Skin epidermis (tissue), 12 donors: ENCODE measurements at regions not wholly inside any gene's neighbourhood (a gene's known extent, or its start where the extent isn't known, plus 50 kb on each side); places are given as distances from the start of the nearest gene placed in this dataset.

Experiments used
- H3K27ac ChIP-seq, 21 experiments: fragments of 200-600 bp; sonication (generic) in 11 of 21; one replicate each; pipeline ENCODE4 v1.5.0; 2020; ENCODE audit warnings: mild to moderate bottlenecking in 3 of 21, inconsistent platforms in 2 of 21, moderate library complexity in 2 of 21
- H3K4me3 ChIP-seq, 7 experiments: fragments of 200-600 bp; sonication (generic) in 2 of 7; one replicate each; pipeline ENCODE4 v1.5.0; 2020; ENCODE audit warnings: inconsistent platforms in 2 of 7, mild to moderate bottlenecking in 2 of 7, moderate library complexity in 1 of 7

DNA sequence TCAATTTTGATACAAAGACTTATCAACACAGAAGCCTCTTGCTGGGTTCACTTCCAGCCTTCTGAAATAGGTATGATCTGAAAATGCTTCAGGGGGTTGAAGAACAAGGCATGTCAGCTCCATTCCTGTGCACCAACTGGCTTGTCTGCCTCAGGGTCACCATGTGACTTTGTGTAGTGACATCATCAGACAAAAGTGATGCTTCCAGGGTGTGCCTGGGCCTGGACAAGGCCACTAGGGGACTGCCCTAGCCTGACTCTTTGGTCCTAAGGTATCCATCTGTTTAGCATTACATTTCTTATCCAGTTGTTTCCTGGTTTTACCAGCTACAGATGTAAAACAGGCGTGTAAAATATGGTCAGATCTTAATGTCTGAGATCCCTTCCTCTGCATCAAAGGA, 155.6 kb downstream of the CAND1 start:
- no peak overlapping the region for H3K4me3 ChIP-seq

DNA sequence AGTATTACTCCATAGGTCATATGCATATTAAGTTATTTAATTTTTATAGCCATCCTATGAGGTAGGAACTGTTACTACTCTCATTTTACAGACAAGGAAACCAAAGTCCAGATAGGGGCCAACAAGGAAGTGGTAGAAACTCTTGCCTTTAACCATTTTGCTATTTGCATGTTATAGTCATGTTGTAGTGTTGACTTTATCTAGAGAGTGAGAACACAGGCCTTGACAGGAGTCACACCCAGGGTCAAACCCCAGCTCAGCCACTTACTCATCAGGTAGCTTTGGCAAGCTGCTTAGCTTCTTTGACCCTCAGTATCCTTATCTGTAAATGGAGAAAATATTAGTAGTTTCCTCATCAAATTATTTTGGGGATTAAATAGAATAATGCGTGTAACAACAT, 156.2 kb downstream of the CAND1 start:
- no peak overlapping the region for H3K4me3 ChIP-seq
- H3K27ac ChIP-seq: no peak overlapping the region

More for the DNA sequence above, 155.6 kb downstream of the CAND1 start:
- no peak overlapping the region for H3K27ac ChIP-seq

DNA sequence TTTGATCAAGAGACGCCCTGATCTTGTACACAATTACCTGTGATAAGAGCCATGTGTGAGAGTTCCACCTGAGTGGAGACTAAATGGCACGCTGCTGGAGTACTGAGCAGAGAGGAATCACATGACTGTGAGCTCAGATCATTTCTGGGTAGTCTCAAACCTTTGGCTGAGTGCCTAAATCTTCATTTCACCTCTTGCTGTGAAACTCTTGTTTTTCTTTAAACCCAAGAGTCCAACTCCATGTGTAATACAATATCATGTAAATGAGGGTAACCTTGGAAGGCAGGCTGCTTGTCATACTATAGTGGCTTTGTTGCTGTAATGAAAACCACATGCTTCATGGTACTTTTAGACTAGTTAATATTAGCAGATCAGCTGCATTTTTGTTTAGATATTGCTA, 156.9 kb downstream of the CAND1 start:
- peak overlapping the region in 2 of 21 experiments; percentile 9 to 18 for H3K27ac ChIP-seq
- no peak overlapping the region for H3K4me3 ChIP-seq

DNA sequence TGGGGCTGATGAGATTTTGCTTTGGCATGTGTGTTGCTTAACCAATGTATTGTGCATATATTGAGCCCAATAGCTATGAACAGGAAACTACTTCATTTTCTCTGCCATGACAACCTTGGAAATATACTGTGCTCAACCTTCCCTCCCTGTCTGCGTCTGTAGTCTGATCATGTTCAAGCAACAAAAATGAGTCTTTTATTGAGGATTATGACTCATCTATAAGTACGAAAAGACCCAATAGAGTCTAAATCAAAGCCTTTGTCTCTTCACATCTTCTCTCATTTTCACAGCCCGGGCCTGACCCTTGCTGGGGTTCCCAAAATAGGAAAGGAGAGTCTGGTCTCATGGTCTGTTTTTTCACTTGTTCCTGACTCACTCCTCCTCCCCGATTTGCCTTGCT, 158.2 kb downstream of the CAND1 start:
- Histone ChIP-seq H3K4me3 (no peak overlapping the region), H3K27ac (peak overlapping the region in 1 of 21 experiments; percentile 16)

DNA sequence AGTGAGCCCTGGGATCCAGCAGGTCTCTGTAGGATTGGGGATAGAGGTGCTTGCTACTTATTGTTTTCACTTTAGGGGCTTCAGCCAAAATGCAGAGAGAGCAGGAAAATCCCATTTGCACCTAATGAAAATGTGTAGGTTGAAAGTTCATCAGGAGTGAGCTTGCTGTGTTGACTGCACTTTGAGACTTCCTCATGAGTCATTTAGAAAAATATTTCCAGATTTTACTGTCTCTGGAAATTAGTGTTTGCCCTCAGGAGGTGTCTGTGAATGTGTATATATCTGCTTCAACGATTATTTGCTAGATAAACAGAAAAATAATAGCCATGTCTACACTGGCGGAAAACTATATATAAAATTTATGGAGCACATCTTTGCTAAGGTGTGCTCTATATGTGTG, 159.3 kb downstream of the CAND1 start:
- H3K4me3 ChIP-seq: no peak overlapping the region
- peak overlapping the region in 1 of 21 experiments; percentile 6 for H3K27ac ChIP-seq

DNA sequence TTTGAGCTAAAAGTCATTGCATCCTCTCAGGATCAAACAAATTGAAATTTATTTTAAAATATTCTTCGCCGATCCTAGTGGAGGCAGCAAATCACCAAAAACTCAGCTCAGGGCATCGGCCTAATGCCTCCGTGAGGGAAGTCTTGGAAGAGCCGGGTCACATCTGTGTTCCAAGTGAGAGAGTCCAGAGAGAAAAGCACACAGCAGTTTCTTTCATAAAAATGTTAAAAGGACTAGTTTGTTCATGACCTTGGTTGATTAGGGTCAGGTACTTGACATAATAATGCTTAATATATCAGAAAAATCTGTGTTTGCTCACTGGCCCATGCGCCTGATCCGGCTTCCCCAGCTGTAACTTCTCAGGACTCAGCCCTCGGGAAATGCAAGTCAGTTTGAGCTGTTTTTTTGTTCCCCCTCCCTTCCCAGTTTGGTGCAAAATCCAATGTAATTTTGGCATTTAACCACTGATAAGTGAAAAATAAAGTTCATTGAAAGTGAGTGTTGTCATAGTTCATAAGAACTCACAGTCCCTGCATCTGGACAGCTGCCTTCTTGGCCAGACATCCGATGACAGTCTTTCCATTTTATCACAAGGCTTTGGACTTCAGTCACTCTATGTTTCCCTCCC, 161.7 kb downstream of the CAND1 start:
- Histone ChIP-seq H3K4me3 (no peak overlapping the region), H3K27ac (peak overlapping the region in 11 of 21 experiments; percentile 0 to 69 (median 47))

DNA sequence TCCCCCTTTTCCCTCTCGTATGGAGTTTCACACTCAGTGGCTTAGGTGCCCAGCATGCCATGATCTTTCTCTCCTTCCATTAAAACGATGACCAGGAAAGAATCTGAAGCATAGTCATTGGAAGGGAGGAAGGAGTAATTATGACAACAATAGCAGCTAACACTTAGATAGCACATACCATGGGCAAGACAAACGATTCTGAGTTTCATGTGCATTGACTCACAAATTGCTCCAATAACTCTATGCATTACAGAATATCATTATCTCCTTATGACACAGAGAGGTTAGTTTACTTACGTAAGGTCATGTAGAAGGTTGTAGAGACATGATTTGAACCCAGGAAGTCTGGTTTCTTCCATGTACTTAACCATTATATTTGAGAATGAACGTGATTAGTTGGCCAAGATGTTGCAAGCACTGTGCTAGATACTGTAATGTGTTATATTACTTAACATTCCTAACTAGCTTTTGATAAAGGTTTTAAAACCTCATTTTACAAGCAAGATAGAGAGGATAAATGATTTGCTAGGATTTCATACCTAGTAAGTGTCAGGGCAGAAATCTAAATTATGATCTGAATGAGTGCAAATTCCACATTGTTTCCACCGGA, 162.4 kb downstream of the CAND1 start:
- H3K4me3 ChIP-seq: no peak overlapping the region
- H3K27ac ChIP-seq: peak overlapping the region in 9 of 21 experiments; percentile 0 to 69 (median 22)

DNA sequence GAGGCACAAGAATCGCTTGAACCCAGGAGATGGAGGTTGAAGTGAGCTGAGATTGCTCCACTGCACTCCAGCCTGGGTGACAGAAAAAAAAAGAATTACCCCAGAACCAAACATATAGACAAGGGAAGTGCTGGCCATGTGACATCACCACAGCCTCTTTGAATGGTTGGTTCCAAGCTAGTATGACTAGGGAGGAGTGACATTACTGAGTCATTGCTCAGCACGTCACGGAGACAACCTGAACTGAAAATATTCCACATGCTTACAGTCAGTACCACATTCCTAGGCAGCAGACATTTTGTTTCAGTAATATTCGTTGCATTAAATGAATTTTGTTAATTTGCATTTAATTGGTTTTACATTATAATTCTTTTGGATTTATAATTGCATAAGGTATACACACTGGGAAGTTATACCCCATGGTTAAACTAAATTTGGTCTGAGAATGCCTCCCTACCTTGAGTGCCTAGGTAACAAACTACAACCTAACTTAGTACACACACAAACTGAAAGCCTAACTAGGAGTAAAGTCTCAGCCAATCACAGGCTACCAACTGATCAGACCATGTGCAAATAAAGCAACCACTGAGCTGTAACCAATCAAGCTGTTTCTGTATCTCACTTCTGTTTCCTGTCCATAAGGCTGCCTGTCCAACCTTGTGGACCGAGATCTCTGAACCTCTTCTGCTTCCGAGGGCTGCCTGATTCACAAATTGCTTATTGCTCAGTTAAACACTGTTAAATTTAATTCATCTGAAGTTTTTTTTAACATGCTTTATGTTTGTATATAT, 164.4 kb downstream of the CAND1 start:
- H3K27ac ChIP-seq: peak overlapping the region in 19 of 21 experiments; percentile 2 to 86 (median 62)
- H3K4me3 ChIP-seq: no peak overlapping the region

DNA sequence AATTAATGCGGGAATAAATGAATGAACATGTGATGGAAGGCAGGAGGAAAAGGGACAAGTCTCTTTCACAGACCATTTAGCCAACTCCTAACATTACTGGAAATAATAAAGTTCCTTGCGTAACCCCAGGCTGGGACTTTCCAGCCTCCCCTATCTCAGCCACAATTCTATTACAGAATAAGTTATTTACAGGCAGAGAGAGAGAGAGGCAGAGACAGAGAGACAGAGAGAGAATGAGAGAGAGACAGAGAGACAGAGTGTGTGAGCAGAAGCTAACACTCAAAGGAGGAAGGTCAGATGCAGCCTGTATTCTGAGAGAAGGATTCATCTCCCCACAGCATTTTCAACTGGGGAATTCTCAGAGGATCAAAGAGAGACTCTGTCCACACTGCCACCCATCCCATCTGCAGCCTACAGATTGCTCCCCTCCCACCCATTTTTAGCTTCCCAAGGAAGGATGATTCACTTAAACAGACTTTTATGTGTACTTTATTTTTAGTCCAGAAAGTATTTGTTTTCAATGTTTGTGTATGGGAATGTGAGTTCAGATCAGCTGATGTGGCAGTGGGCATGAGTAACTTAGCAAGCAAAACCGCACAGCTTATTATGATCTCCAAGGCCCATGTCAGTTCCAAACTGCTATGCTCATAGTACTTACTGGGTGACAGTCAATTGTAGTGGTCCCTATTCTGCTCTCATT, 165.7 kb downstream of the CAND1 start:
- Histone ChIP-seq H3K4me3 (no peak overlapping the region), H3K27ac (peak overlapping the region in 18 of 21 experiments; percentile 5 to 86 (median 52))

DNA sequence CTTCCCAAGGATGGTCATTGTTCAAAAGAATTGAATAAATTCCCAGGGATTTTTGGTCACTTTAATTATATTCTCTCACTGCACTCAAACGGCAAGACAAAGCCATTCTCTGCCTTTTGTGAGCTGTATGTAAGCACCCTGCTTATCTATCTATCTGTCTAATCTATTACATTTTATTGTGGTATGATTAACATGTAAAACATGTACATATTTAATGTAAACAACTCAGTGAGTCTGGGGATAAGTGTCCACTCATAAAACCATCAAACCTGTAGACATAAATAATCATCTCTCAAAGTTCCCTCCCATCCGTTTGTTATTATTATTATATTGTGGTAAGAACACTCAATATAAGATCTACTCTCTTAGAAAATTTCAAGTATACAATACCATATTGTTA, 167.1 kb downstream of the CAND1 start:
- Histone ChIP-seq H3K27ac (peak overlapping the region in 9 of 21 experiments; percentile 27 to 86 (median 63)), H3K4me3 (no peak overlapping the region)

DNA sequence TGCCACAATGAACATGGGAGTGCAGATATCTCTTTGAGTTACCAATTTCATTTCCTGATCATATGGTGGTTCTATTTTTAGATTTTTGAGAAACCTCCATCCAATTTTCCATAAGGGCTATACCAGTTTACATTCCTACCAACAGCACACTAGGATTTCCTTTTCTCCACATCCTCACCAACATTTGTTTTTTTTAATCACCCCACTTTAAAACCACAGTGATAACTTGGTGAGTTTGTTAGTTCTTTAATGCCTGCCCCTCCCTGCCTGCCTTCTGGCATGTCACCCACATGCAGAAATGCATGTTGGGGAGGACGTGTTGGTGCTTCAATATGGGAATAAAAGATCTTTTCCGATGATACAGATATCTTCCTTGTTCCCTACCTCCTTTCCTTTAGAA, 167.9 kb downstream of the CAND1 start:
- H3K27ac ChIP-seq: no peak overlapping the region
- H3K4me3 ChIP-seq: no peak overlapping the region

DNA sequence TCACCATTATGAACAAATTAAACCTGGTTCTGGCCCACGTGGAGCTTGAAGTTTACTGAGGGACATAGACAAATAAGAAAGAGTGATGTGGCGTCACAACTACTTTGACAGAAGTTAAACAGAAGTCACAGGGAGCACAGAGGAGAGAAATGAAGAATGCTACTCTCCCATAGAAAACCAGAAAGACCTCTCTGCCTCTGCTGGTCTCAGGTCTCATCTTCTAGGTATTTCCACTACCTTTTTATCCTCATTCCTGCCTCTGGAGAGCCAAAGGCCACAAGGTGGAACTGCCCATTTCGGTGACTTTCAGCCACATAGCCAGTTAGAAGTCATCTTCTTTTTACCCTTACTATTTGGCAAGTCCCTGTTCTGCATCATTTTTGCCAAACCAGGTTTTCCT, 170.5 kb downstream of the CAND1 start:
- H3K27ac ChIP-seq: no peak overlapping the region
- no peak overlapping the region for H3K4me3 ChIP-seq

DNA sequence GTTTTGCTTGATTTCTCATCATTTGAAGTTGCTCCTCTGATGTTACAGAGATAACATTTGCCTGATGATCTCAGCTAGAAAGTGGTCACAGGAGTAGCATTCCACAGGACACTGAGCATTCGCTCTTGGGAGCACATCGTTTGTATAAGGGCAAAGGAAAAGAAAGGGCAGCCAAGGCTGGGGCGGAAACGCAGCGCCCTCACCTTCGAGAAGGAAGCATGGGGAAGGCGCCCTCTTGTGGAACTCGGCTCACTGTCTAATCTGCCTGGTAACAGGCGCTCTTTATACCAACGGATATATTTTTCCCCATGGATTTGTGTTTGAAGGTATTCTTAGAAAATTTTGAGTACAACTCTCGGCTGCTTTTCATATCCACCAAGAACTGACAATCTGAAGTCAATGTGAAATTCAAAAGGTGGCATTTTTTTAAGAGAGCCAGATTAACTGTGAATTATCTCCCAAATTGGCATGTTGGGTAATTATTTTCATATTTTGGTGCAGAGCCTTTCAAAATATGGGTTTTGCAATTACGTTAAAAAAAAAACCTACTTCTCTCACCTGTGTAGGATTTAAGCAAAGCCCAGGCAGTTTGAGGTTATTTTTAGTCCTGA, 172.7 kb downstream of the CAND1 start:
- Histone ChIP-seq H3K4me3 (no peak overlapping the region), H3K27ac (no peak overlapping the region)

DNA sequence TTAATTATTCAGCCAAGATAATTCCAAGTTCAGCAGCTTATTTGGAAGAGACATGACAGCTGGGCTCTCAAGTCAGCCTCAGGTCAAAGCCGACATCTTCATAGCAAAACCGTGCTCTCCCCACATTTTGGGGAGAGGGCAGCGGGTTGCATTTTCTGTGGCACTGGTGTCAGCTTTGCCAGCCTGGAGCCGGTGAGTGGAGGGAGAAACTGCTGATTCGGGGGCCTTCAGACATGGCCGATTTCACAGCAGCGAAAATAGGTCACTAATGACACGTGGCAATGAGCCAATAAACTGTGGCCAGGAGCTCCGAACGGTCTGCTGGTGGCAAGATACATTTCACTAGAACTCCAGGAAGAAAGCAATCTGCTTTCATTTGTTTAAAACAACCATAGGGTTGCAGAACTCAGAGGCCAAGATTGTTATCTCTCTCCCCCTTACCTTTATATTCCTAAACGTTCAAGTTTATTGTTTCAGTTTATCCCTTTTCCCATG, 173.2 kb downstream of the CAND1 start:
- no peak overlapping the region for H3K27ac ChIP-seq
- H3K4me3 ChIP-seq: no peak overlapping the region

DNA sequence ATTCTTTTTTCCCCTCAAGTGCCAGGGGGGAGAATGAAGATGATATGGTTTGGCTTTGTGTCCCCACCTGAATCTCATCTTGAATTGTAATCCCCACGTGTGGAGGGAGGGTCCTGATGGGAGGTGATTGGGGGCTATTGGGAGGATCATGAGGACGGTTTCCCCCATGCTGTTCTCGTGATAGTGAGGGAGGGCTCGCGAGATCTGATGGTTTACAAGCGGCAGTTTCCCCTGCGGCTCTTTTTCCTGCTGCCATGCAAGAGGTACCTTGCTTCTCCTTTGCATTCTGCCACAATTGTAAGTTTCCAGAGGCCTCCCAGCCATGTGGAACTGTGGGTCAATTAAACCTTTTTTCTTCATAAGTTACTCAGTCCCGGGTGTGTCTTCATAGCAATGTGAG, 173.7 kb downstream of the CAND1 start:
- H3K4me3 ChIP-seq: no peak overlapping the region
- H3K27ac ChIP-seq: no peak overlapping the region

DNA sequence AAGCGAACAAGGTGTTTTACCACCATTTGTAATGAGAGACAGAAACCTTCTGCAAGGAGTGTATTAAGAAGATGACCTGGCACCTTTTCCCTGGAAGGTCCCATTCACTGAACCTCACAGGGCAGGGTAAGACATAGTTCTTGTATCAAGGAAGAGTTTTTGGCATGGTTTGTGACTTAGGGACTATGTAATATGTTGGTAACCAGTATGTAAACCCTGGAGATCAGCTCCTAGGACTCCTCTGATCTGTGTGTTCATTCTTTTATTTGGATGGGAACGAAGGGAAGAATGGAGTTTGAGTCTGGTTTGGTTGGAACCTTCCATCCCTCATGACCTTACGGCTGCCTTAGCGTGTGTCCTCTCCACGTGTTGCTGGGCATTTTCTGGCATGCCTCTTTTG, 175.4 kb downstream of the CAND1 start:
- H3K27ac ChIP-seq: no peak overlapping the region
- no peak overlapping the region for H3K4me3 ChIP-seq

DNA sequence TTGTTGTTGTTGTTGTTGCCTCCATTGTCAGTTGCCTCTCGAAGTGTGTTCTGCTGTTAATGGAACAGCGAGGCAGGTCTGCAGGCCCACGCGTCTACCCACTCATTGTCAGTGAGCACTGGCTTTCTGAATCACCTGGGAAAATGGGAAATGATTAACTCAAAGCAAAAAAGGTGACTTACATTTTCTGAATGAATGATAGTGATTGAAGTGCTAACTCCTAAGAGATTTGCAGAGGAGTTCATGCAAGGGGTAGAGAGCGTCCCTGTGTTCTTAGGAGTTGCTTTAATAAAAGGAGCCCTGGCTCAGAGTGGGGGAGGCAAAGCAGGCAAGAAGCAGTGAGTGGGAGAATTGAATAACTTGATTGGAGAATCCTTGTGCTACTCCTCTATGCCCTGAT, 177.6 kb downstream of the CAND1 start:
- H3K27ac ChIP-seq: no peak overlapping the region
- H3K4me3 ChIP-seq: no peak overlapping the region

DNA sequence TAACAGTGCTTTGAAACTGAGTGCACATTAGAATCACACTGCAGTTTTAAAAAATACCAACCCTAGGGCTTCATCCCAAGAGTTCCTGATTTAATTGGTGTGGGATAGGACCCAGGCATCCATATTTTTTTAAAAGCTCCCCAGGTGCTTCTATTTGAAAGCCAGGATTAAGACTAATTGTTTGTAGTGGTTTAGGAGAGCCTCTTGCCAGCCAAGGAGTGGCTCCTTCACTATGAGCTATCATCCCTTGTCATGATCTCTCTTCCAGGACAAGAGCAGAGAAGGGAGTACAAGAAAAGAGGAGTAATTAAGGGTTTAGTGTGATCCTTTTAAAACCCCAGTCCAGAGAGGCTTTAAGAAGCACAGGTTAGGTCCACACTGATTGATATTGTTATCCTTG, 178.0 kb downstream of the CAND1 start:
- Histone ChIP-seq H3K27ac (no peak overlapping the region), H3K4me3 (no peak overlapping the region)

DNA sequence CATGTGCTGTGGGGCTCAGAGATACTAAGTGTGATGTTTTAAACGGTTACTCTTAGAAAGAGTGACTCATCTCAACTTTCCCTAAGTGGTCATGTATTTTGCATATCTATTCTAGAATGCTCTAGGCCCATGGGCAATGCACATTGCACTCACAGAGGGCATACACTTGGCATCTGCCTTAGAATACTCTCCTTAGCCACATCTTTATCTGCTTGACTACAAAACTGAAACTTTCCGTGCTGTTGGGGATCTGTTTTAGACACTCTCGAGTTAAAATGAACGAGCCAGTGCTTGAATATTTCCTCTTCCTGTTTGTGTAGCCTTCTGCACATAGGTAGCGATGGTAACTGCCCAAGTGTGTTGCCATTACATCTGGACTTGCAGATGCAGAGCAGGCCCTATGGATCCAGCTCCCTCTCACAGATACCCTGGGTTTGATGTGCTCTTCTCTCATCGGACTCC, 180.5 kb downstream of the CAND1 start:
- H3K27ac ChIP-seq: peak overlapping the region in 4 of 21 experiments; percentile 13 to 66 (median 25)
- no peak overlapping the region for H3K4me3 ChIP-seq

DNA sequence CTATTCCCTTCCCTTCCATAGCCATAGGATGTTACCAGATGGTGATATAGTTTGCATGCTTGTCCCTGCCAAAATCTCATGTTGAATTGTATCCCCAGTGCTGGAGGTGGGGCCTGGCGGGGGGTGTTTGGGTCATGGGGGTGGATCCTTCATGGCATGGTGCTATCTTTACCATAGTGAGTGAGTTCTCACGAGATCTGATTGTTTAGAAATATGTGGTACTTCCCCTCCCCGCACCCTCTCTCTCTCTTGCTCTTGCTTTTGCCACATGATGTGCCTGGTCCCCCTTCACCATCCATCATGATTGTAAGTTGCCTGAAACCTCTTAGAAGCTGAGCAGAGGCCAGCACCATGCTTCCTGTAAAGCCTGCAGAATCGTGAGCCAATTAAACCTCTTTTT, 181.3 kb downstream of the CAND1 start:
- Histone ChIP-seq H3K4me3 (no peak overlapping the region), H3K27ac (peak overlapping the region in 1 of 21 experiments; percentile 66)
